Neural cell (in vitro differentiated cells): ENCODE measurements at regions not wholly inside any gene's neighbourhood (a gene's known extent, or its start where the extent isn't known, plus 50 kb on each side); places are given as distances from the start of the nearest gene placed in this dataset.

ENCODE experiments used
- H2AFZ ChIP-seq: fragments of 200-600, 300-800 bp; sonication (generic), shearing (Covaris generic); 2 replicates; pipeline ENCODE4 v1.6.0; 2014; ENCODE audit warnings: low read depth, mild to moderate bottlenecking, antibody characterized with exemption, low read length, moderate library complexity
- H3F3A ChIP-seq: fragments of 200-600 bp; shearing (Covaris generic); 2 replicates; pipeline ENCODE4 v1.6.1; 2016; ENCODE audit warnings: mild to moderate bottlenecking, moderate library complexity, mixed read lengths, antibody characterized with exemption, low read length; ENCODE audit not compliant: insufficient read depth, poor library complexity, severe bottlenecking
- H3K27ac ChIP-seq: fragments of 200-600, 300-800 bp; sonication (generic), shearing (Covaris generic); 2 replicates; pipeline ENCODE4 v1.5.1; 2014; ENCODE audit warnings: mild to moderate bottlenecking, low read length, moderate library complexity
- H3K27me3 ChIP-seq: fragments of 300-800, 200-600 bp; sonication (generic), shearing (Covaris generic); 2 replicates; pipeline ENCODE4 v1.6.0; 2014; ENCODE audit warnings: mild to moderate bottlenecking, low read depth, low read length, moderate library complexity; ENCODE audit not compliant: insufficient read depth
- H3K36me3 ChIP-seq: fragments of 300-800, 200-600 bp; sonication (generic), shearing (Covaris generic); 2 replicates; pipeline ENCODE4 v1.5.1; 2014; ENCODE audit warnings: mild to moderate bottlenecking, antibody characterized with exemption, low read length, moderate library complexity; ENCODE audit not compliant: insufficient read depth
- H3K4me2 ChIP-seq: fragments of 300-800, 200-600 bp; sonication (generic), shearing (Covaris generic); 2 replicates; pipeline ENCODE4 v1.6.0; 2014; ENCODE audit warnings: mild to moderate bottlenecking, low read length
- H3K4me3 ChIP-seq: fragments of 300-800, 200-600 bp; sonication (generic), shearing (Covaris generic); 2 replicates; pipeline ENCODE4 v1.5.1; 2014; ENCODE audit warnings: mild to moderate bottlenecking, low read length, moderate library complexity
- H3K79me2 ChIP-seq: fragments of 200-600 bp; shearing (Covaris generic); replicated peaks from 2 replicates; pipeline ENCODE4 v1.6.0; 2014; ENCODE audit warnings: mild to moderate bottlenecking, low read length, moderate library complexity; ENCODE audit not compliant: insufficient read depth
- H3K9ac ChIP-seq: fragments of 300-800, 200-600 bp; sonication (generic), shearing (Covaris generic); 2 replicates; pipeline ENCODE4 v1.6.1; 2016; ENCODE audit warnings: mild to moderate bottlenecking, low read length, mixed read lengths
- H3K9me2 ChIP-seq: fragments of 200-600 bp; shearing (Covaris generic); 2 replicates; pipeline ENCODE4 v1.6.1; 2016; ENCODE audit warnings: mild to moderate bottlenecking, low read length, mixed read lengths; ENCODE audit not compliant: insufficient read depth
- H3K9me3 ChIP-seq: fragments of 200-600, 300-800 bp; sonication (generic), shearing (Covaris generic); 2 replicates; pipeline ENCODE4 v1.6.1; 2016; ENCODE audit warnings: mild to moderate bottlenecking, mixed run types, low read length, moderate library complexity, mixed read lengths
- H4K20me1 ChIP-seq: fragments of 200-600 bp; shearing (Covaris generic); 2 replicates; pipeline ENCODE4 v1.6.1; 2016; ENCODE audit warnings: mild to moderate bottlenecking, mixed run types; ENCODE audit not compliant: insufficient read depth
- EP300 ChIP-seq: fragments of 450-650 bp; conservative IDR thresholded peaks from 2 replicates; pipeline ENCODE4 v1.6.1; 2014; ENCODE audit warnings: antibody characterized with exemption, mild to moderate bottlenecking, moderate library complexity; ENCODE audit not compliant: poor library complexity, severe bottlenecking
- EZH2 ChIP-seq: fragments of 200-600, 300-800 bp; shearing (Covaris generic), sonication (generic); IDR thresholded peaks from 2 replicates; pipeline ENCODE4 v1.6.1; 2014; ENCODE audit warnings: antibody characterized with exemption, low read length, borderline replicate concordance, mild to moderate bottlenecking; ENCODE audit not compliant: insufficient read depth, poor library complexity, severe bottlenecking
- MXI1 ChIP-seq: fragments of 450-650 bp; conservative IDR thresholded peaks from 2 replicates; pipeline ENCODE4 v1.6.1; 2014; ENCODE audit warnings: antibody characterized with exemption, mild to moderate bottlenecking; ENCODE audit not compliant: poor library complexity, severe bottlenecking
- POLR2AphosphoS5 ChIP-seq: IDR thresholded peaks from 2 replicates; pipeline ENCODE4 v1.6.1; 2012
- RAD21 ChIP-seq: fragments of 450-650 bp; conservative IDR thresholded peaks from 2 replicates; pipeline ENCODE4 v1.6.1; 2014; ENCODE audit warnings: antibody characterized with exemption, mild to moderate bottlenecking, moderate library complexity
- SMC3 ChIP-seq: fragments of 450-650 bp; conservative IDR thresholded peaks from 2 replicates; pipeline ENCODE4 v1.6.1; 2014; ENCODE audit warnings: antibody characterized with exemption, mild to moderate bottlenecking, moderate library complexity; ENCODE audit not compliant: poor library complexity
- TAF1 ChIP-seq: IDR thresholded peaks from 2 replicates; pipeline ENCODE4 v1.6.1; 2012; ENCODE audit warnings: low read depth
- TF ChIP-seq, protein P1 (sequence below): fragments of 450-650 bp; IDR thresholded peaks from 2 replicates; pipeline ENCODE4 v1.5.1; 2014; ENCODE audit warnings: antibody characterized with exemption, mild to moderate bottlenecking, moderate library complexity; ENCODE audit not compliant: poor library complexity, severe bottlenecking
- TF ChIP-seq, protein P2 (sequence below): IDR thresholded peaks from 2 replicates; pipeline ENCODE4 v1.6.1; 2012; ENCODE audit warnings: borderline replicate concordance

DNA sequence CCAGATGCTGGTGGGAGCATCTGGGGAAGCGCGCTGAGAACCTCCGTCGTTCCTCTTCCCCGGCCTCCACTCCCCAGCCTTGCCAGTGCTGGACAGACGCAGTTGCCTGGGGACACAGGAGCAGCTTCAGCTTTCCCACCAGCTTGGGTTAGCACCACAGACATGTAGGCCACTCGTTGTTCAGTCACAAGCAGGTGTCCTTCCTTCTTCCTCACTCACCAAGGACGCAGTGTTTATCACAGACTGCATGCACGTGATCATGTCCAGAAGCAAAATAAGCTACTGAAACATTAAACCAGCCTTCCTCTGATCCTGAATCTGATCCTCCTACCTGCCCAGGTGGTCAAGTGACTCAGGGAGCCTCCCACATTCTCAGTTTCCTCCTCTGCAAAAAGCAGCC is 232.9 kb downstream of the SYK start:
- Histone ChIP-seq H2AFZ (no peak overlapping the region), H3K27ac (no peak overlapping the region), H4K20me1 (no peaks in the 10 kb centered on the region), H3K9me3 (no peaks in the 10 kb centered on the region), H3K27me3 (no peaks in the 10 kb centered on the region), H3K79me2 (no peaks in the 10 kb centered on the region), H3K9me2 (no peaks in the 10 kb centered on the region), H3K36me3 (no peaks in the 10 kb centered on the region), H3K4me3 (no peak overlapping the region), H3K9ac (no peak overlapping the region), H3F3A (no peaks in the 10 kb centered on the region), H3K4me2 (no peak overlapping the region)
- TF ChIP-seq MXI1: no peak
- no peak for TF ChIP-seq SMC3
- TF ChIP-seq, protein P1, sequence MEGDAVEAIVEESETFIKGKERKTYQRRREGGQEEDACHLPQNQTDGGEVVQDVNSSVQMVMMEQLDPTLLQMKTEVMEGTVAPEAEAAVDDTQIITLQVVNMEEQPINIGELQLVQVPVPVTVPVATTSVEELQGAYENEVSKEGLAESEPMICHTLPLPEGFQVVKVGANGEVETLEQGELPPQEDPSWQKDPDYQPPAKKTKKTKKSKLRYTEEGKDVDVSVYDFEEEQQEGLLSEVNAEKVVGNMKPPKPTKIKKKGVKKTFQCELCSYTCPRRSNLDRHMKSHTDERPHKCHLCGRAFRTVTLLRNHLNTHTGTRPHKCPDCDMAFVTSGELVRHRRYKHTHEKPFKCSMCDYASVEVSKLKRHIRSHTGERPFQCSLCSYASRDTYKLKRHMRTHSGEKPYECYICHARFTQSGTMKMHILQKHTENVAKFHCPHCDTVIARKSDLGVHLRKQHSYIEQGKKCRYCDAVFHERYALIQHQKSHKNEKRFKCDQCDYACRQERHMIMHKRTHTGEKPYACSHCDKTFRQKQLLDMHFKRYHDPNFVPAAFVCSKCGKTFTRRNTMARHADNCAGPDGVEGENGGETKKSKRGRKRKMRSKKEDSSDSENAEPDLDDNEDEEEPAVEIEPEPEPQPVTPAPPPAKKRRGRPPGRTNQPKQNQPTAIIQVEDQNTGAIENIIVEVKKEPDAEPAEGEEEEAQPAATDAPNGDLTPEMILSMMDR: no peak
- TF ChIP-seq, protein P2, sequence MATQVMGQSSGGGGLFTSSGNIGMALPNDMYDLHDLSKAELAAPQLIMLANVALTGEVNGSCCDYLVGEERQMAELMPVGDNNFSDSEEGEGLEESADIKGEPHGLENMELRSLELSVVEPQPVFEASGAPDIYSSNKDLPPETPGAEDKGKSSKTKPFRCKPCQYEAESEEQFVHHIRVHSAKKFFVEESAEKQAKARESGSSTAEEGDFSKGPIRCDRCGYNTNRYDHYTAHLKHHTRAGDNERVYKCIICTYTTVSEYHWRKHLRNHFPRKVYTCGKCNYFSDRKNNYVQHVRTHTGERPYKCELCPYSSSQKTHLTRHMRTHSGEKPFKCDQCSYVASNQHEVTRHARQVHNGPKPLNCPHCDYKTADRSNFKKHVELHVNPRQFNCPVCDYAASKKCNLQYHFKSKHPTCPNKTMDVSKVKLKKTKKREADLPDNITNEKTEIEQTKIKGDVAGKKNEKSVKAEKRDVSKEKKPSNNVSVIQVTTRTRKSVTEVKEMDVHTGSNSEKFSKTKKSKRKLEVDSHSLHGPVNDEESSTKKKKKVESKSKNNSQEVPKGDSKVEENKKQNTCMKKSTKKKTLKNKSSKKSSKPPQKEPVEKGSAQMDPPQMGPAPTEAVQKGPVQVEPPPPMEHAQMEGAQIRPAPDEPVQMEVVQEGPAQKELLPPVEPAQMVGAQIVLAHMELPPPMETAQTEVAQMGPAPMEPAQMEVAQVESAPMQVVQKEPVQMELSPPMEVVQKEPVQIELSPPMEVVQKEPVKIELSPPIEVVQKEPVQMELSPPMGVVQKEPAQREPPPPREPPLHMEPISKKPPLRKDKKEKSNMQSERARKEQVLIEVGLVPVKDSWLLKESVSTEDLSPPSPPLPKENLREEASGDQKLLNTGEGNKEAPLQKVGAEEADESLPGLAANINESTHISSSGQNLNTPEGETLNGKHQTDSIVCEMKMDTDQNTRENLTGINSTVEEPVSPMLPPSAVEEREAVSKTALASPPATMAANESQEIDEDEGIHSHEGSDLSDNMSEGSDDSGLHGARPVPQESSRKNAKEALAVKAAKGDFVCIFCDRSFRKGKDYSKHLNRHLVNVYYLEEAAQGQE: no peak
- no peak for TF ChIP-seq POLR2AphosphoS5
- no peak for TF ChIP-seq TAF1
- TF ChIP-seq EP300: no peak
- no peak for TF ChIP-seq EZH2
- TF ChIP-seq RAD21: no peak

DNA sequence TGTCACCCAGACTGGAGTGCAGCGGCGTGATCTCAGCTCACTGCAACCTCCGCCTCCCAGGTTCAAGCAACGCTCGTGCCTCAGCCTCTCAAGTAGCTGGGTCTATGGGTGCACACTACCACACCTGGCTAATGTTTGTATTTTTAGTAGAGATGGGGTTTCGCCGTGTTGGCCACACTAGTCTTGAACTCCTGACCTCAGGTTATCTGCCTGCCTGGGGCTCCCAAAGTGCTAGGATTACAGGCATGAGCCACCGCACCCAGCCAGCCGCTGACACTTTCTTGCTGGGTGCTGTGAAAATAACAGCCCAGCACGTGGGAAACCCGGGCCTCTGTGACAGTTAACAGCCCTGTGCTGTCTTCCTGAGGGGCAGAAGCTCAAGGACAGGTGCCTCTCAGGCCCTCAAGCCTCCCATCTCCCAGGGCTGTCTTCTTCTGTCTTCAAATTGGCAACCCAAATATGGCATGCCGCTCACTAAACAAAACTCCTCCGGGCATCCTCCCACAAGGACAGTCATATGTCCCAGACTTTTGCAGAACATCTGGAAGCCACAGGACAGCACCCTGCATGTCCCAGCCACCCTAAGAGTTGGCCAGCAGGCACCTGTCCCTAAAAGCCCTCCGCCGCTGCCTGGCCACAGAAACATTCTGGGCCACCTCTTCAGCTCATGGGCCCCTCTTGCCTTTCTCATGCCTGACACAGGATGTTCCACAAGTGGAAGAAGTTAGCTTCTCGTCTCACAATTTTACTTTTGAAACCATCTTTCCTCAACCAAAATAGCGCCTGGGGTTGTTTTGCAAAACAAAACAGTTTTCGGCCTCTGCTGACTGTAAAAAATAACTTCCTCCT is 233.6 kb downstream of the SYK start:
- Histone ChIP-seq H3F3A (no peaks in the 10 kb centered on the region), H3K4me2 (no peak overlapping the region), H3K9me3 (no peaks in the 10 kb centered on the region), H3K9me2 (no peaks in the 10 kb centered on the region), H4K20me1 (no peaks in the 10 kb centered on the region), H3K27me3 (no peaks in the 10 kb centered on the region), H3K9ac (no peak overlapping the region), H3K79me2 (no peaks in the 10 kb centered on the region), H3K36me3 (no peaks in the 10 kb centered on the region), H3K27ac (no peak overlapping the region), H3K4me3 (no peak overlapping the region), H2AFZ (no peak overlapping the region)
- TF ChIP-seq SMC3 (no peak), EP300 (no peak), TAF1 (no peak), POLR2AphosphoS5 (no peak), EZH2 (no peak), MXI1 (no peak), RAD21 (no peak)
- TF ChIP-seq, protein P2: no peak
- TF ChIP-seq, protein P1: no peak
